ENCODE measurements at regions not wholly inside any gene's neighbourhood (a gene's known extent, or its start where the extent isn't known, plus 50 kb on each side); places are given as distances from the start of the nearest gene placed in this dataset.

- ChIA-PET POLR2A (no interaction called here), CTCF (no interaction called here)
- Mint-ChIP-seq H3K36me3 (ENCODE audit: low read depth) (no peaks in the 10 kb centered on the region), H3K27me3 (peaks cover 5% of the 10 kb centered on the region), H3K4me3 (no peak overlapping the region), H3K27ac (no peak overlapping the region), H3K9me3 (no peaks in the 10 kb centered on the region), H3K4me1 (no peaks in the 10 kb centered on the region)
- no peak for DNase-seq
These were observed 174.3 kb downstream of the CEP135 start for GRCh38 chr4:56123051-56123450.

DNA sequence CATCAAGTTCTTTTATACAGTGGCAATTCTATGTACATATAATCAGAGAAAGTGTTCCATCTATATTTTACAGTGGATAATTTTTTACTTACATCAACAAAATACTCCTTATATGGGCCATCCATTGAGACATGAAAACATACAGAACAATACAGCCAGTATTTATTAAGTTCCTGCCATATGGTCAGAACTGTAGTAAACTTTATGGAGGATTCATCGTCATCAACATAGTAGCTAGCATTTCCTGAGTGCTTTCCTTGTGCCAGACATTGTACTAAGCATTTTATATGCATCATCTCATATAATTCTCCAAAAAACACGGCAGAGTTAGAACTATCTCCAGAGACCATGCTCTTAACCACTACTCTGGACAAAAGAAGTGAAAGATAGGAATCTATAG is 170.1 kb downstream of the CEP135 start:
- Mint-ChIP-seq H3K27ac (no peak overlapping the region), H3K9me3 (no peaks in the 10 kb centered on the region), H3K4me1 (no peaks in the 10 kb centered on the region), H3K27me3 (peaks cover 2% of the 10 kb centered on the region), H3K36me3 (ENCODE audit: low read depth) (no peaks in the 10 kb centered on the region), H3K4me3 (no peak overlapping the region)
- CTCF ChIA-PET = interaction anchor here (0.6 to 0.7 kb wide), 2 partner anchors 111 to 613 kb away, joined by 3 to 4 read pairs; no protein-coding TSS in a partner anchor
- POLR2A ChIA-PET = no interaction called here
- DNase-seq = no peak

- Mint-ChIP-seq H3K27ac (no peak overlapping the region), H3K4me1 (no peaks in the 10 kb centered on the region), H3K4me3 (no peak overlapping the region), H3K36me3 (ENCODE audit: low read depth) (no peaks in the 10 kb centered on the region), H3K9me3 (no peaks in the 10 kb centered on the region), H3K27me3 (peaks cover 2% of the 10 kb centered on the region)
- DNase-seq = no peak
- CTCF ChIA-PET = no interaction called here
- POLR2A ChIA-PET = no interaction called here
These were observed 169.3 kb downstream of the CEP135 start for GRCh38 chr4:56118055-56118454.

DNA sequence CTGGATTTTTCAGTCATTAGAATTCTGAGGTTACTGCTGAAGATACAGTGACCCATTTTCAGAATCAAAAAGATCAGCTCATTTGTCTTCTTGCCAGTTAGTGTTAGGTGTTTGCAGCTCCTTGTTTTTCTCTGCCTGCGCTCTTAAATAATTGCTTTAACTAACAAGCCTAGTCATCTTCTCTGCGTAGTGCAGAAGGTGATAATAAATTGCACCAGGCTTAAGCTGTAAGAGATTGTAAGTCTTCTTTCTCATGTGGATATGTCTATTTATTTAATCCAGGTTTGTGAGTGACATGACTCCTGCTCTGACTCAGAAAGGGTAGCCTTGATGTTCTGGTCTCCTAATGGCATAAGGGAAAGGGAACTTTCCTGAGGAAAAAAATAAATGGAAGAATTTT is 167.2 kb downstream of the CEP135 start:
- DNase-seq = no peak
- Mint-ChIP-seq H3K27ac (no peak overlapping the region), H3K36me3 (ENCODE audit: low read depth) (no peaks in the 10 kb centered on the region), H3K27me3 (peaks cover 2% of the 10 kb centered on the region), H3K4me3 (no peak overlapping the region), H3K4me1 (no peaks in the 10 kb centered on the region), H3K9me3 (no peaks in the 10 kb centered on the region)
- ChIA-PET CTCF (no interaction called here), POLR2A (no interaction called here)

- Mint-ChIP-seq H3K4me3 (no peak overlapping the region), H3K27me3 (no peaks in the 10 kb centered on the region), H3K9me3 (no peaks in the 10 kb centered on the region), H3K27ac (no peak overlapping the region), H3K4me1 (no peaks in the 10 kb centered on the region), H3K36me3 (ENCODE audit: low read depth) (no peaks in the 10 kb centered on the region)
- ChIA-PET POLR2A (no interaction called here), CTCF (interaction anchor here (1.0 kb wide), 1 partner anchor 16 kb away, joined by 3 read pairs; no protein-coding TSS in a partner anchor)
- DNase-seq = no peak
These were observed 163.6 kb downstream of the CEP135 start for GRCh38 chr4:56112377-56112776.

- no peak overlapping the region for H3K27ac Mint-ChIP-seq
- ChIA-PET CTCF (interaction anchor here (1.2 to 1.6 kb wide), 2 partner anchors 24 to 158 kb away, joined by 3 to 4 read pairs; partner anchors contain the start of gene CEP135), POLR2A (no interaction called here)
- H3K4me1 Mint-ChIP-seq = no peaks in the 10 kb centered on the region
- DNase-seq = no peak
- H3K27me3 Mint-ChIP-seq = no peaks in the 10 kb centered on the region
- H3K4me3 Mint-ChIP-seq = no peak overlapping the region
- H3K36me3 Mint-ChIP-seq (ENCODE audit: low read depth) = no peaks in the 10 kb centered on the region
- H3K9me3 Mint-ChIP-seq = no peaks in the 10 kb centered on the region
These were observed 157.7 kb downstream of the CEP135 start for GRCh38 chr4:56106180-56107147.

- no peak for DNase-seq
- no peaks in the 10 kb centered on the region for H3K27me3 Mint-ChIP-seq
- no peaks in the 10 kb centered on the region for H3K9me3 Mint-ChIP-seq
- ChIA-PET POLR2A (no interaction called here), CTCF (interaction anchor here (1.1 kb wide), 1 partner anchor 8 kb away, joined by 3 read pairs; no protein-coding TSS in a partner anchor)
- no peaks in the 10 kb centered on the region for H3K36me3 Mint-ChIP-seq (ENCODE audit: low read depth)
- H3K4me1 Mint-ChIP-seq = no peaks in the 10 kb centered on the region
- H3K27ac Mint-ChIP-seq = no peak overlapping the region
- H3K4me3 Mint-ChIP-seq = no peak overlapping the region
These were observed 155.4 kb downstream of the CEP135 start for GRCh38 chr4:56104188-56104587.

GRCh38 chr4:56102601-56103000 is 153.9 kb downstream of the CEP135 start:
- CTCF ChIA-PET = no interaction called here
- POLR2A ChIA-PET = no interaction called here
- no peak for DNase-seq
- H3K36me3 Mint-ChIP-seq (ENCODE audit: low read depth) = no peaks in the 10 kb centered on the region
- H3K9me3 Mint-ChIP-seq = no peaks in the 10 kb centered on the region
- H3K27ac Mint-ChIP-seq = no peak overlapping the region
- no peaks in the 10 kb centered on the region for H3K4me1 Mint-ChIP-seq
- H3K4me3 Mint-ChIP-seq = no peak overlapping the region
- H3K27me3 Mint-ChIP-seq = no peaks in the 10 kb centered on the region

DNA sequence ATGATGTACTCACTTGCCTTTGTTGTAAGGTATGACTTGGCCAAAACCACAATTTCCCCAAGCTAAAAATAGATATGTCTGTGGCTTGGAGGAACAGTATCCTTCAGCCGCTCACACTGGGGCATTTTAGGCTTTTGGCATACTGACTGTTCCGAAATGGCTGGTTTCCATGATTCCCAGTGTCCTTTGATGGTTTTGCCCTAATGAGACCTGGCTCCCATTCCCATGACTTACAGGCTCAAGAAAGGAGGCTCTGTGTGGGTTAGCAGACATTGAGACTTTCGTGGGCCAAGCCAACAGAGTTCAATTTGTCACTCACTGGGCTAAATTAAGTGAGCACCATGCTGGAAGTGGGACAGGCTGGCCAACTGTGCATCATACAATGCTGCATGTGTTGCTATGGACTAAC is 150.6 kb downstream of the CEP135 start:
- no peak overlapping the region for H3K27ac Mint-ChIP-seq
- ChIA-PET POLR2A (no interaction called here), CTCF (no interaction called here)
- H3K36me3 Mint-ChIP-seq (ENCODE audit: low read depth) = no peaks in the 10 kb centered on the region
- no peaks in the 10 kb centered on the region for H3K4me1 Mint-ChIP-seq
- no peaks in the 10 kb centered on the region for H3K9me3 Mint-ChIP-seq
- DNase-seq = no peak
- no peak overlapping the region for H3K4me3 Mint-ChIP-seq
- H3K27me3 Mint-ChIP-seq = no peaks in the 10 kb centered on the region

DNA sequence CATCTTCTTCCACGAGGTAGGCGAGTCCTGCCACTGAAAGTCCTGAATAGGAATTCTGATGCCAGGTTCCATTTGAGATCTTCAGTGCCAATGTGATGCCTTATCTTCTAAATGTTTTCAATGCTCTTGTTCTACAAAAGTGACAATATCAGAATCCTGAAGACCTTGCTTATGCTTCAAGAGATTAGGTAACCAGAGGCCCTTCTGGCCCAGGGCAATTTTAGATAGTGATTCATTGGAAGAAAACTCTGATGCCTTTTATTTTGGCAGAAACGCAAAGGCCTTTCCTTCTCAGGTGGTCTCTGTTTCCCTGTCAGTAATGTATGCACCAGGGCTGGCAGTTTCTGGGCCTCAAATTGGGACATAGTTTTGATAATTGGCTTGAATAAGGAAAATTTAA is 144.8 kb downstream of the CEP135 start:
- no peaks in the 10 kb centered on the region for H3K4me1 Mint-ChIP-seq
- H3K4me3 Mint-ChIP-seq = no peak overlapping the region
- DNase-seq = no peak
- no peaks in the 10 kb centered on the region for H3K27me3 Mint-ChIP-seq
- ChIA-PET POLR2A (no interaction called here), CTCF (no interaction called here)
- H3K27ac Mint-ChIP-seq = no peak overlapping the region
- H3K9me3 Mint-ChIP-seq = no peaks in the 10 kb centered on the region
- no peaks in the 10 kb centered on the region for H3K36me3 Mint-ChIP-seq (ENCODE audit: low read depth)

DNA sequence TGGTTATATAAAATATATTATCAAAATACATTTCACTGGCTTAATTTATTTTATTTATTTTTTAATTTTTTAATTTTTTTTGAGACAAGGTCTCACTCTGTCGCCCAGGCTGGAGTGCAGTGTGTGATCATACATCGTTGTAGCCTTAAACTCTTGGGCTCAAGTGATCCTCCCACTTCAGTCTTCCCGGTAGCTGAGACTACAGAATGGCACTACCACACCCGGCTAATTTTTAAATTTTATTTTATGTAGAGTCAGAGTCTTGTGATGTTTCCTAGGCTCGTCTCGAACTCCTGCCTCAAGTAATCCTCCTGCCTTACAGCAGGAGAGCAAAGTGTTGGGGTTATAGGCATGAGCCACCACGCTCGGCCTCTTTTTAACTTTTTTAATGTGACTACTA is 143.8 kb downstream of the CEP135 start:
- H3K4me1 Mint-ChIP-seq = no peaks in the 10 kb centered on the region
- H3K27ac Mint-ChIP-seq = no peak overlapping the region
- CTCF ChIA-PET = no interaction called here

DNA sequence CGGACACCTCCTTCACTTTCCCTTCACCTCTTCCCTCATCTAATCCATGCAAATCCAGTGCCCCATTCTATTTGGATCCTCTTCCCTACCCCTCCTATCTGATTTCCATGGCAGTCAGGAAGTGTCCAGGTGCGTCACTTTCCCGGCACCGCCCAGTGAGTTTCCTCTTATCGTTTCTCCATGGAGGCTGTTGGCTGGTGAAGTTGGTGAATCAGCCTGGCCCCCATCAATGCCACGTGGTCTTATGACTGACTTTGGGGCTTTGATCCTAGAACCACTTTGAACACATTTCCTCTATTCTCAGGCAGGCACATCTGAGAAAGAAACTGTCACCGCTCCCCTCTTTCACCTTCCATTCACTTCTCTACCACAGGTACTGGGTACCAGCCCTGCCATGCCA is 137.8 kb downstream of the CEP135 start:
- ChIA-PET CTCF (no interaction called here), POLR2A (no interaction called here)
- no peak for DNase-seq

More for the DNA sequence above, 143.8 kb downstream of the CEP135 start:
- H3K27me3 Mint-ChIP-seq = no peaks in the 10 kb centered on the region
- no peak for DNase-seq
- no peak overlapping the region for H3K4me3 Mint-ChIP-seq
- no peaks in the 10 kb centered on the region for H3K36me3 Mint-ChIP-seq (ENCODE audit: low read depth)
- POLR2A ChIA-PET = no interaction called here
- H3K9me3 Mint-ChIP-seq = no peaks in the 10 kb centered on the region

GRCh38 chr4:56086073-56086541 is 137.4 kb downstream of the CEP135 start:
- H3K4me1 Mint-ChIP-seq = no peaks in the 10 kb centered on the region
- CTCF ChIA-PET = no interaction called here
- H3K27ac Mint-ChIP-seq = no peak overlapping the region
- POLR2A ChIA-PET = no interaction called here
- H3K36me3 Mint-ChIP-seq (ENCODE audit: low read depth) = no peaks in the 10 kb centered on the region
- no peak for DNase-seq
- no peaks in the 10 kb centered on the region for H3K9me3 Mint-ChIP-seq
- H3K4me3 Mint-ChIP-seq = no peak overlapping the region
- no peaks in the 10 kb centered on the region for H3K27me3 Mint-ChIP-seq

More for the DNA sequence above, 137.8 kb downstream of the CEP135 start:
- Mint-ChIP-seq H3K9me3 (no peaks in the 10 kb centered on the region), H3K36me3 (ENCODE audit: low read depth) (no peaks in the 10 kb centered on the region), H3K27me3 (no peaks in the 10 kb centered on the region), H3K27ac (no peak overlapping the region), H3K4me1 (no peaks in the 10 kb centered on the region), H3K4me3 (no peak overlapping the region)

DNA sequence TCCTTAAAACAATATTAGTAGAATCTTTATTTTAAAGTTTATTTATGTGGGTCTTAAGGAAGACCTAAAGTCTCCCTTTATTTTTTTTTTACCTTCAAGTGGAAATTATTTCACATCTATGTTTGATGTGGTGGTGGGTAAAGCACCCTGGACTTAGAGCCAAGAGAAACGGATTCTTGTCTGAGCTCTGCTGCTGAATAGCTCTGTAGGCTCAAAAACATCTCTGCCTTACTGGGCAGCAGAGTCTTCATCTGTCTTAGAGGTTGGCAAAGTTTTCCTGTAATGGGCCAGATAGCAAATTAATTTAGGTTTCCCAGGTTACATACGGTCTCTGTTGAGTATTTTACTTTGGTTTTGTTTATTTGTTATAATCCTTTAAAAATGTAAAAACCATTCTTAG is 136.5 kb downstream of the CEP135 start:
- CTCF ChIA-PET = interaction anchor here (1.0 kb wide), 1 partner anchor 9 kb away, joined by 3 read pairs; no protein-coding TSS in a partner anchor
- Mint-ChIP-seq H3K36me3 (ENCODE audit: low read depth) (no peaks in the 10 kb centered on the region), H3K4me1 (no peaks in the 10 kb centered on the region), H3K27ac (no peak overlapping the region), H3K27me3 (no peaks in the 10 kb centered on the region), H3K9me3 (no peaks in the 10 kb centered on the region), H3K4me3 (no peak overlapping the region)
- POLR2A ChIA-PET = no interaction called here
- DNase-seq = no peak
